Transverse colon (tissue), 4 donors: ENCODE measurements at regions not wholly inside any gene's neighbourhood (a gene's known extent, or its start where the extent isn't known, plus 50 kb on each side); places are given as distances from the start of the nearest gene placed in this dataset.

ENCODE experiments used
- DNase-seq: peaks from one replicate; pipeline ENCODE4 v3.0.0-alpha.2; 2019
- H3K27ac ChIP-seq, 4 donors: fragments of 200-600 bp; sonication (generic); 2 replicates each; pipeline ENCODE4 v1.5.1; 2016 to 2018; ENCODE audit warnings: inconsistent platforms in 4 of 4
- H3K27me3 ChIP-seq: fragments of 200-600 bp; sonication (generic); 2 replicates; pipeline ENCODE4 v1.5.1; 2017; ENCODE audit warnings: inconsistent platforms
- H3K36me3 ChIP-seq, 4 donors: fragments of 200-600 bp; sonication (generic); 2 replicates each; pipeline ENCODE4 v1.5.1; 2017 to 2019; ENCODE audit warnings: inconsistent platforms in 4 of 4
- H3K4me1 ChIP-seq, 4 donors: fragments of 200-600 bp; sonication (generic); 2 replicates each; pipeline ENCODE4 v1.5.1; 2017 to 2020; ENCODE audit warnings: inconsistent platforms in 4 of 4
- H3K4me3 ChIP-seq, 4 donors: fragments of 200-600 bp; sonication (generic); 1 replicate in 1 of 4; 2 replicates in 3 of 4; pipeline versions ENCODE4 v1.5.1 to v1.6.1; 2017 to 2019; ENCODE audit warnings: inconsistent platforms in 4 of 4
- H3K9me3 ChIP-seq, 2 donors: fragments of 200-600 bp; sonication (generic); 2 replicates each; pipeline ENCODE4 v1.5.1; 2017 to 2019; ENCODE audit warnings: inconsistent platforms in 2 of 2
- CTCF ChIP-seq, 5 experiments: fragments of 200-600 bp in 3 of 5; fragments of 450-650 bp in 2 of 5; sonication (generic) in 3 of 5; IDR thresholded peaks; 1 replicate in 2 of 5; 2 replicates in 3 of 5; pipeline ENCODE4 v1.5.1; 2016 to 2017; ENCODE audit warnings: antibody characterized with exemption in 5 of 5, inconsistent platforms in 3 of 5, mild to moderate bottlenecking in 2 of 5, moderate library complexity in 1 of 5
- EP300 ChIP-seq: sonication (generic); formaldehyde crosslinking; IDR thresholded peaks from one replicate; pipeline ENCODE4 v1.6.1; 2017; ENCODE audit warnings: antibody characterized with exemption, low read depth
- POLR2A ChIP-seq: fragments of 450-650 bp; IDR thresholded peaks from one replicate; pipeline ENCODE4 v1.6.1; 2016; ENCODE audit warnings: antibody characterized with exemption, mild to moderate bottlenecking, moderate library complexity
- POLR2AphosphoS5 ChIP-seq, 3 donors: sonication (generic); formaldehyde crosslinking; IDR thresholded peaks; one replicate each; pipeline ENCODE4 v1.6.1; 2016; ENCODE audit warnings: antibody characterized with exemption in 3 of 3
- WGBS, 2 donors: methylation state at CpG; one replicate each; pipeline ENCODE4 v1.1.5; 2018; ENCODE audit warnings: low coverage in 1 of 2; 5-methylcytosine and 5-hydroxymethylcytosine counted together
- in situ Hi-C, 4 donors: fragments of 200-750 bp; cut with MboI; loops; one replicate each; pipeline versions ENCODE4 v1.15.0 to v1.15.1; 2017; ENCODE audit warnings: low sequenced_read_pairs in 3 of 4, low pct_ligation_motif_present in 1 of 4, low pct_unique_long_range_greater_than_20kb in 1 of 4
- intact Hi-C: fragments of 100-400 bp; cut with DNase I; formaldehyde crosslinking; loops from one replicate; pipeline ENCODE4 v1.15.1; 2023; ENCODE audit warnings: low total_unique reads

DNA sequence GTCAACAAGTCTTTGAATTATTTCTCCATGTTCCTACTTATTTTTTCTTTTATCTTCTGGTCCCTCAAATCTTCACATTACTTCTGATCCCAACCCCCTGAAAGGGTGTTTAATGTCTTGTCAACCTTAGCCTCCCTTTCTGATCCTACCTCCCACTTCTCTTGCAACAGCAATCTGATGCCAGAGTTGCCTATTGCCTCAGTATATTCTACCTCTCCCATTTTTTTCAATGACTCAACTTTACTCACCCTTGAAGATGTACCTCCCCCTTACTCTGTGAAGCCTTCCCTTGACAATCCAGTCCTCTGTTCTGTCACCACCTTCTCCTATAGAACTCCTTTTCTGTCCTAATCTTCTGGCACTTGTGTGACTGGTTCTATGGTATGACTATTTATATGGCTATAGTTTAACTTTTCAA is 99.5 kb upstream of the CD55 start:
- DNase-seq: no peak
- Histone ChIP-seq H3K36me3 (no peaks in the 10 kb centered on the region), H3K4me1 (no peaks in the 10 kb centered on the region), H3K4me3 (no peak overlapping the region), H3K9me3 (no peaks in the 10 kb centered on the region), H3K27ac (no peak overlapping the region), H3K27me3 (no peaks in the 10 kb centered on the region)
- TF ChIP-seq POLR2AphosphoS5 (IDR thresholded peaks at IDR 0.05) (no peak), POLR2A (no peak), EP300 (no peak), CTCF (IDR thresholded peaks at IDR 0.05) (no peak)
- intact Hi-C loops: no loop called here
- in situ Hi-C loops: no loop called here

- no peak overlapping the region for H3K27ac ChIP-seq
- no peak overlapping the region for H3K4me3 ChIP-seq
- no peak for TF ChIP-seq CTCF (IDR thresholded peaks at IDR 0.05)
- TF ChIP-seq POLR2A: no peak
- no peak for TF ChIP-seq POLR2AphosphoS5 (IDR thresholded peaks at IDR 0.05)
- no peak for TF ChIP-seq EP300
- H3K4me1 ChIP-seq: no peaks in the 10 kb centered on the region
- DNase-seq: no peak
- in situ Hi-C loops: no loop called here
- no peaks in the 10 kb centered on the region for H3K9me3 ChIP-seq
- 80 to 85% methylated on average over 2 of the region's 2 CpGs for WGBS, 2 donors
- no peaks in the 10 kb centered on the region for H3K27me3 ChIP-seq
- H3K36me3 ChIP-seq: no peaks in the 10 kb centered on the region
- intact Hi-C loops: no loop called here
Measured at GRCh38 chr1:207223162-207223561, 98.3 kb upstream of the CD55 start.

- no peak for DNase-seq
- TF ChIP-seq CTCF (IDR thresholded peaks at IDR 0.05) (no peak), POLR2A (no peak), EP300 (no peak), POLR2AphosphoS5 (IDR thresholded peaks at IDR 0.05) (no peak)
- H3K9me3 ChIP-seq: no peaks in the 10 kb centered on the region
- no peak overlapping the region for H3K27ac ChIP-seq
- H3K4me3 ChIP-seq: no peak overlapping the region
- no peaks in the 10 kb centered on the region for H3K27me3 ChIP-seq
- in situ Hi-C loops: no loop called here
- intact Hi-C loops: no loop called here
- H3K4me1 ChIP-seq: no peaks in the 10 kb centered on the region
- no peaks in the 10 kb centered on the region for H3K36me3 ChIP-seq
Measured at GRCh38 chr1:207224666-207225065, 96.8 kb upstream of the CD55 start.

DNA sequence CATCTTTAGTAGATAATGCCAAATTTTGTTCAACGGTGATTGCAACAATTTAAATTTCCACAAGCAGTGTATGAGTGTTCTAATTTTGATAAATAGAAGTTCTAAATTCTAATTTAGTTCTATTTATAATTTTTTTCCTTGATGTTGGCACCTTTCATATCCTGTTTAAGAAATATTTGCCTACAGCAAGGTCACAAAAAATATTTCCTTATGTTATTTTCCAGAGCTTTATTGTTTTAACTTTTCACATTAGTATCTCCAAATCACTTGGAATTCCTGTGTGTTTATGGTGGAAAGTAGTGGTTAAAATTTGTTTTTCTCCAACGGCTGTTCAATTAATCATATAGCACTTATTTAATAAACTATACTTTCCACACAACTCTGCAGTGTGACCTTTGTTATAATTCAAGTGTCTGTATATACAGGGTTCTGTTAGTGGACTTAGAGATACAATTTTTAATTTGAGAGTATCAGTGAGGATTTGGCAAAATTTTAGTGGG is 94.3 kb upstream of the CD55 start:
- no peaks in the 10 kb centered on the region for H3K9me3 ChIP-seq
- H3K27ac ChIP-seq: no peak overlapping the region
- intact Hi-C loops (no loop called here), in situ Hi-C loops (no loop called here)
- H3K36me3 ChIP-seq: no peaks in the 10 kb centered on the region
- no peaks in the 10 kb centered on the region for H3K4me1 ChIP-seq
- H3K4me3 ChIP-seq: no peak overlapping the region
- no peaks in the 10 kb centered on the region for H3K27me3 ChIP-seq
- WGBS, 2 donors: 50 to 73% methylated on average over 2 of the region's 2 CpGs
- TF ChIP-seq CTCF (IDR thresholded peaks at IDR 0.05): no peak
- TF ChIP-seq POLR2AphosphoS5 (IDR thresholded peaks at IDR 0.05): no peak
- no peak for DNase-seq
